ENCODE measurements at regions not wholly inside any gene's neighbourhood (a gene's known extent, or its start where the extent isn't known, plus 50 kb on each side); places are given as distances from the start of the nearest gene placed in this dataset.

- Histone ChIP-seq H3K36me3 (no peaks in the 10 kb centered on the region), H3K9me3 (ENCODE audit: low read depth) (no peaks in the 10 kb centered on the region), H3K27me3 (no peaks in the 10 kb centered on the region), H3K4me3 (no peak overlapping the region), H3K27ac (no peak overlapping the region), H3K4me1 (ENCODE audit: low read depth) (peaks cover 42% of the 10 kb centered on the region)
- DNase-seq (ENCODE audit: low read depth in 1 of 2, low spot score in 1 of 2), result no peak
- TF ChIP-seq CTCF (IDR thresholded peaks at IDR 0.05; ENCODE audit: low read depth, low read length), result no peak
Observed at GRCh38 chr11:122342089-122342744, 226.2 kb upstream of the BLID start.

GRCh38 chr11:122341477-122341876 is 225.5 kb upstream of the BLID start:
- Histone ChIP-seq H3K27me3 (no peaks in the 10 kb centered on the region), H3K4me1 (ENCODE audit: low read depth) (peaks cover 49% of the 10 kb centered on the region), H3K9me3 (ENCODE audit: low read depth) (no peaks in the 10 kb centered on the region), H3K4me3 (no peak overlapping the region), H3K36me3 (no peaks in the 10 kb centered on the region), H3K27ac (no peak overlapping the region)
- DNase-seq (ENCODE audit: low read depth in 1 of 2, low spot score in 1 of 2), result no peak
- no peak for TF ChIP-seq CTCF (IDR thresholded peaks at IDR 0.05; ENCODE audit: low read depth, low read length)

- Histone ChIP-seq H3K27me3 (no peaks in the 10 kb centered on the region), H3K4me1 (ENCODE audit: low read depth) (peaks cover 57% of the 10 kb centered on the region), H3K36me3 (no peaks in the 10 kb centered on the region), H3K27ac (no peak overlapping the region), H3K9me3 (ENCODE audit: low read depth) (no peaks in the 10 kb centered on the region), H3K4me3 (no peak overlapping the region)
- no peak for TF ChIP-seq CTCF (IDR thresholded peaks at IDR 0.05; ENCODE audit: low read depth, low read length)
- DNase-seq (ENCODE audit: low read depth in 1 of 2, low spot score in 1 of 2), result no peak
Observed at GRCh38 chr11:122340607-122341290, 224.7 kb upstream of the BLID start.

- peak in 1 of 2 donors; percentile 43 for DNase-seq (ENCODE audit: low read depth in 1 of 2, low spot score in 1 of 2)
- Histone ChIP-seq H3K4me3 (no peak overlapping the region), H3K4me1 (ENCODE audit: low read depth) (peaks cover 68% of the 10 kb centered on the region), H3K27me3 (no peaks in the 10 kb centered on the region), H3K36me3 (no peaks in the 10 kb centered on the region), H3K27ac (peak overlapping the region; percentile 77), H3K9me3 (ENCODE audit: low read depth) (no peaks in the 10 kb centered on the region)
- no peak for TF ChIP-seq CTCF (IDR thresholded peaks at IDR 0.05; ENCODE audit: low read depth, low read length)
Observed at GRCh38 chr11:122339436-122340060, 223.5 kb upstream of the BLID start.

GRCh38 chr11:122337704-122338103 is 221.7 kb upstream of the BLID start:
- peaks cover 64% of the 10 kb centered on the region for H3K4me1 ChIP-seq (ENCODE audit: low read depth)
- H3K9me3 ChIP-seq (ENCODE audit: low read depth), result no peaks in the 10 kb centered on the region
- H3K27ac ChIP-seq, result peak overlapping the region; percentile 77
- no peak overlapping the region for H3K4me3 ChIP-seq
- no peak for TF ChIP-seq CTCF (IDR thresholded peaks at IDR 0.05; ENCODE audit: low read depth, low read length)
- peak; percentile 18 to 46 for DNase-seq (ENCODE audit: low read depth in 1 of 2, low spot score in 1 of 2)
- H3K27me3 ChIP-seq, result no peaks in the 10 kb centered on the region
- no peaks in the 10 kb centered on the region for H3K36me3 ChIP-seq

Measured in cardiac muscle cell (in vitro differentiated cells and primary cell).